ENCODE measurements at regions not wholly inside any gene's neighbourhood (a gene's known extent, or its start where the extent isn't known, plus 50 kb on each side); places are given as distances from the start of the nearest gene placed in this dataset.

DNA sequence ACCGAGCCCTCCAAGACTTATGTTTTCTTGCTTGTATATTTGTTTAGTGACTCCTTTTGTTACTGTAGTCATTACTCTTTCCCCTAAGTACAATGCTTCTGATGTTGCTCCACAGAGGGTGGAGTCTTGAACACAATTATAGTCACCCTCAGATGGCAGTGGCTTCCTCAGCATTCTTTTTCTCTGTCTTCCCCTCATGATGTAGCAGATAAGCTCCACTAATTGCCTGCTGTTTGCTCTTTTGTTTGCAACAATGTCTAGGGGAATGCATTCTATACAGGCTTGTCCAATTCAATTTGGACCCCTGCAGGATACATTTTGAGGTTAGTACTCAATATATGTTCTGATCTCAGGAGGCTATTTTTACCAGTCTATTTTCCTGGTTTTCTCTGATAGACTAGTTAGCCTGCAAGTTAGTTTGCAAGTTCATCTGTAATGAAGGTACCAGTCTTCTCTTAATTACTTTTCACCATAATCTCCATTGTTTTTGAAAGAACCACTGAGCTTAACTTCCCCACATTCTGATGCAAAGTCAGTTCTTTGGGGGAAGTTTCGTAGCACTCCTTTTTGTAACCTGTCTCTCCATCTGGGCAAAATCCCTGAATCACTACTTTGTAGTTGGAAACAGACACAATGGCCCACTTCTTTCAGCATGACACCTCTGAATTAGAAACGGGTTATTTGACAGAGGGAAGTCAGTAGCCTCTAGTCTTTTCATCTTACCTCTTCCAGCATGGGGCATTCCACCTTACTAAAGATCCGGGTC is 1509.2 kb downstream of the CDH11 start:
- H3K27ac Mint-ChIP-seq (ENCODE audit: unreplicated experiment) = no peak overlapping the region

DNA sequence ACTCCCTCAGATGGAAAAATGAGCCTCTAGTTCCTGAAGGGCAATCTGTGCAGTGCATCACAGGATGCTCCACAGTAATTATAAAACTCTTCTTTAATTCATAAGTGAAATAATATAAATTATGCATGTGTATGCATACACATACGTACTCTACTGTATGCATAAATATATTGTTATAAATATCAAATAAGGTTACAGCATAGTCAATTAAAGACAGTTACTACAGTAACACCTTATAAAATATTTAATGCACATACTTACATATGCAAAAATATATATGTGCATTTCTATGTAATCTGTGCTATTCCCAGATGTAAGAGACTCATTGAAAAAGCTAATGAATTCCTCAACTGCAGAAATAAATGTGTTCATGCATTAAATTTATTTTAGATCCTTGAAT is 1515.1 kb downstream of the CDH11 start:
- Mint-ChIP-seq H3K9me3 (ENCODE audit: unreplicated experiment) (peaks cover 5% of the 10 kb centered on the region), H3K4me3 (ENCODE audit: unreplicated experiment) (no peak overlapping the region), H3K4me1 (ENCODE audit: low read depth, unreplicated experiment) (no peaks in the 10 kb centered on the region), H3K27me3 (ENCODE audit: insufficient read depth, unreplicated experiment) (no peaks in the 10 kb centered on the region), H3K36me3 (ENCODE audit: insufficient read depth, unreplicated experiment) (no peaks in the 10 kb centered on the region), H3K27ac (ENCODE audit: unreplicated experiment) (no peak overlapping the region)
- H3K36me3 ChIP-seq (ENCODE audit: control insufficient read depth, insufficient read depth, low read length) = no peaks in the 10 kb centered on the region
- no TSS peak for BruUV-seq (replicated peaks)
- H3K27me3 ChIP-seq (replicated peaks; ENCODE audit: control insufficient read depth, insufficient read depth, low read length) = no peaks in the 10 kb centered on the region
- H3K4me3 ChIP-seq (ENCODE audit: low read depth, low read length) = no peak overlapping the region
- H3K9me3 ChIP-seq = no peaks in the 10 kb centered on the region; the same call in 1 of the 2 replicates
- intact Hi-C loops (cut with micrococcal nuclease; ENCODE audit: unreplicated experiment) = no loop called here
- no peak for DNase-seq
- CTCF ChIA-PET = no interaction called here
- no peaks in the 10 kb centered on the region for H3K4me1 ChIP-seq
- POLR2A ChIA-PET = no interaction called here
- TF ChIP-seq, protein P1, sequence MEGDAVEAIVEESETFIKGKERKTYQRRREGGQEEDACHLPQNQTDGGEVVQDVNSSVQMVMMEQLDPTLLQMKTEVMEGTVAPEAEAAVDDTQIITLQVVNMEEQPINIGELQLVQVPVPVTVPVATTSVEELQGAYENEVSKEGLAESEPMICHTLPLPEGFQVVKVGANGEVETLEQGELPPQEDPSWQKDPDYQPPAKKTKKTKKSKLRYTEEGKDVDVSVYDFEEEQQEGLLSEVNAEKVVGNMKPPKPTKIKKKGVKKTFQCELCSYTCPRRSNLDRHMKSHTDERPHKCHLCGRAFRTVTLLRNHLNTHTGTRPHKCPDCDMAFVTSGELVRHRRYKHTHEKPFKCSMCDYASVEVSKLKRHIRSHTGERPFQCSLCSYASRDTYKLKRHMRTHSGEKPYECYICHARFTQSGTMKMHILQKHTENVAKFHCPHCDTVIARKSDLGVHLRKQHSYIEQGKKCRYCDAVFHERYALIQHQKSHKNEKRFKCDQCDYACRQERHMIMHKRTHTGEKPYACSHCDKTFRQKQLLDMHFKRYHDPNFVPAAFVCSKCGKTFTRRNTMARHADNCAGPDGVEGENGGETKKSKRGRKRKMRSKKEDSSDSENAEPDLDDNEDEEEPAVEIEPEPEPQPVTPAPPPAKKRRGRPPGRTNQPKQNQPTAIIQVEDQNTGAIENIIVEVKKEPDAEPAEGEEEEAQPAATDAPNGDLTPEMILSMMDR (IDR thresholded peaks at IDR 0.05; ENCODE audit: insufficient read depth in 1 of 2, low read depth in 1 of 2, low read length in 1 of 2, severe bottlenecking in 1 of 2, unreplicated experiment in 1 of 2) = no peak

More for the DNA sequence above, 1509.2 kb downstream of the CDH11 start:
- Histone ChIP-seq H3K36me3 (ENCODE audit: control insufficient read depth, insufficient read depth, low read length) (no peaks in the 10 kb centered on the region), H3K27me3 (replicated peaks; ENCODE audit: control insufficient read depth, insufficient read depth, low read length) (no peaks in the 10 kb centered on the region), H3K4me1 (no peaks in the 10 kb centered on the region), H3K9me3 (no peaks in the 10 kb centered on the region; the same call in 1 of the 2 replicates), H3K4me3 (ENCODE audit: low read depth, low read length) (no peak overlapping the region)
- Mint-ChIP-seq H3K27me3 (ENCODE audit: insufficient read depth, unreplicated experiment) (no peaks in the 10 kb centered on the region), H3K9me3 (ENCODE audit: unreplicated experiment) (peaks cover 36% of the 10 kb centered on the region), H3K36me3 (ENCODE audit: insufficient read depth, unreplicated experiment) (no peaks in the 10 kb centered on the region), H3K4me1 (ENCODE audit: low read depth, unreplicated experiment) (no peaks in the 10 kb centered on the region), H3K4me3 (ENCODE audit: unreplicated experiment) (no peak overlapping the region)
- intact Hi-C loops (cut with micrococcal nuclease; ENCODE audit: unreplicated experiment) = loop anchor here (10.0 kb wide), 1 partner anchor 52 kb away; no protein-coding TSS in a partner anchor
- ChIA-PET POLR2A (no interaction called here), CTCF (no interaction called here)
- TF ChIP-seq, protein P1 (IDR thresholded peaks at IDR 0.05; ENCODE audit: insufficient read depth in 1 of 2, low read depth in 1 of 2, low read length in 1 of 2, severe bottlenecking in 1 of 2, unreplicated experiment in 1 of 2) = no peak
- no peak for DNase-seq
- BruUV-seq (replicated peaks) = no TSS peak

DNA sequence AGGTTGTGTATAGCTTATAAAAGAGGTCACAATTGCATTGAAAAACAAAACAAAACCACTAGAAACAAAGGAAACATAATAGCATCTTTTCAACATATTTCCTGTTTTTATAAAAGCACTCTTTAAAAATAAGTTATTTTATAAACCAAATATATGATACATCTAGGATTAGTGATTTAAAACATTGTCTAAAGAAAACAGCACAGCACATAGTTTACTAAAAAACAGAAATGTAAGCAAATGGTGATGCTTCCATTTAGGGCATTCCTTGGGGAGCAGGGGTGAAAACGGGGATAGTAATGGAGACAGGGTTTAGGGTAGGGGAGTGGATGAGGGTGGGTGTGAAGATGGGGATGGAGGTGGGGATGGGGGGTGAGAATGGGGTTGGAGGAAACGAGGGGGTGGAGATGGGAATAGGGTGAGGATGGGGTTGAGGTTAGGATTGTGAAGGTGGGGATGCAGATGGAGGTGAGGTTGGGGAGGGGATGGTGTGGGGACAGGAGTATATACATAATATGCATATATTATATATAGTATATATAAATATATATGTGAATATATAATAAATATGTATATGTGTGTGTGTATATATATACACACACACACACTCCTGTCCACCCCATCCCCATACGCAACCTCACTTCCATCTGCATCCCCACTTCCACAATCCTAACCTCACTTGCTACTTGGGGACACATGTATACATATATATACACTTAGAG is 1519.5 kb downstream of the CDH11 start:
- Histone ChIP-seq H3K4me3 (ENCODE audit: low read depth, low read length) (no peak overlapping the region), H3K27me3 (replicated peaks; ENCODE audit: control insufficient read depth, insufficient read depth, low read length) (no peaks in the 10 kb centered on the region), H3K4me1 (no peaks in the 10 kb centered on the region), H3K9me3 (no peaks in the 10 kb centered on the region), H3K36me3 (ENCODE audit: control insufficient read depth, insufficient read depth, low read length) (no peaks in the 10 kb centered on the region)
- Mint-ChIP-seq H3K9me3 (ENCODE audit: unreplicated experiment) (no peaks in the 10 kb centered on the region), H3K36me3 (ENCODE audit: insufficient read depth, unreplicated experiment) (no peaks in the 10 kb centered on the region), H3K4me3 (ENCODE audit: unreplicated experiment) (no peak overlapping the region), H3K4me1 (ENCODE audit: low read depth, unreplicated experiment) (no peaks in the 10 kb centered on the region), H3K27me3 (ENCODE audit: insufficient read depth, unreplicated experiment) (peaks cover 2% of the 10 kb centered on the region), H3K27ac (ENCODE audit: unreplicated experiment) (no peak overlapping the region)
- ChIA-PET CTCF (no interaction called here), POLR2A (no interaction called here)
- intact Hi-C loops (cut with micrococcal nuclease; ENCODE audit: unreplicated experiment) = no loop called here
- BruUV-seq (replicated peaks) = no TSS peak
- TF ChIP-seq, protein P1 (IDR thresholded peaks at IDR 0.05; ENCODE audit: insufficient read depth in 1 of 2, low read depth in 1 of 2, low read length in 1 of 2, severe bottlenecking in 1 of 2, unreplicated experiment in 1 of 2) = no peak
- DNase-seq = no peak
